Activated CD4-positive, alpha-beta T cell treated with anti-CD3 and anti-CD28 coated beads, Interleukin-2, amount 50 U/mL, for 1 hour (primary cell): ENCODE measurements at regions not wholly inside any gene's neighbourhood (a gene's known extent, or its start where the extent isn't known, plus 50 kb on each side); places are given as distances from the start of the nearest gene placed in this dataset.

Experiments
- DNase-seq: peaks from one replicate; pipeline ENCODE4 v3.0.0-alpha.2; 2020

GRCh38 chr4:89413518-89413917 is 105.9 kb upstream of the GPRIN3 start:
- no peak for DNase-seq

GRCh38 chr4:89411539-89412309 is 104.1 kb upstream of the GPRIN3 start:
- DNase-seq: no peak

- no peak for DNase-seq
Measured at GRCh38 chr4:89410687-89411086, 103.1 kb upstream of the GPRIN3 start.

- DNase-seq: no peak
Measured at GRCh38 chr4:89404530-89404929, 96.9 kb upstream of the GPRIN3 start.

- DNase-seq: no peak
Measured at GRCh38 chr4:89403826-89404225, 96.2 kb upstream of the GPRIN3 start.

GRCh38 chr4:89400287-89401035 is 92.9 kb upstream of the GPRIN3 start:
- DNase-seq: no peak

- DNase-seq: no peak
Measured at GRCh38 chr4:89398644-89399043, 91.0 kb upstream of the GPRIN3 start.

- no peak for DNase-seq
Measured at GRCh38 chr4:89398146-89398545, 90.5 kb upstream of the GPRIN3 start.

- DNase-seq: no peak
Measured at GRCh38 chr4:89397441-89397840, 89.8 kb upstream of the GPRIN3 start.

- no peak for DNase-seq
Measured at GRCh38 chr4:89382439-89382838, 74.8 kb upstream of the GPRIN3 start.

GRCh38 chr4:89380980-89381379 is 73.4 kb upstream of the GPRIN3 start:
- no peak for DNase-seq

GRCh38 chr4:89379511-89380044 is 72.0 kb upstream of the GPRIN3 start:
- no peak for DNase-seq

- DNase-seq: no peak
Measured at GRCh38 chr4:89373394-89373793, 65.8 kb upstream of the GPRIN3 start.

GRCh38 chr4:89371614-89372013 is 64.0 kb upstream of the GPRIN3 start:
- no peak for DNase-seq

- no peak for DNase-seq
Measured at GRCh38 chr4:89369581-89369980, 62.0 kb upstream of the GPRIN3 start.

GRCh38 chr4:89368861-89369260 is 61.3 kb upstream of the GPRIN3 start:
- no peak for DNase-seq

- no peak for DNase-seq
Measured at GRCh38 chr4:89365776-89366175, 58.2 kb upstream of the GPRIN3 start.

GRCh38 chr4:89365375-89365774 is 57.8 kb upstream of the GPRIN3 start:
- DNase-seq: no peak

- DNase-seq: no peak
Measured at GRCh38 chr4:89364541-89364940, 56.9 kb upstream of the GPRIN3 start.

- DNase-seq: no peak
Measured at GRCh38 chr4:89363786-89364185, 56.2 kb upstream of the GPRIN3 start.

- no peak for DNase-seq
Measured at GRCh38 chr4:89358935-89359638, 51.5 kb upstream of the GPRIN3 start.

GRCh38 chr4:89357787-89358186 is 50.2 kb upstream of the GPRIN3 start:
- no peak for DNase-seq
